CMK (cell line): ENCODE measurements at regions not wholly inside any gene's neighbourhood (a gene's known extent, or its start where the extent isn't known, plus 50 kb on each side); places are given as distances from the start of the nearest gene placed in this dataset.

Source experiments
- DNase-seq: peaks from one replicate; pipeline ENCODE4 v3.0.0-alpha.2; 2010; ENCODE audit warnings: low read depth

GRCh38 chr13:22092791-22093560 lies 422.1 kb downstream of the FGF9 start:
- DNase-seq, result no peak

DNA sequence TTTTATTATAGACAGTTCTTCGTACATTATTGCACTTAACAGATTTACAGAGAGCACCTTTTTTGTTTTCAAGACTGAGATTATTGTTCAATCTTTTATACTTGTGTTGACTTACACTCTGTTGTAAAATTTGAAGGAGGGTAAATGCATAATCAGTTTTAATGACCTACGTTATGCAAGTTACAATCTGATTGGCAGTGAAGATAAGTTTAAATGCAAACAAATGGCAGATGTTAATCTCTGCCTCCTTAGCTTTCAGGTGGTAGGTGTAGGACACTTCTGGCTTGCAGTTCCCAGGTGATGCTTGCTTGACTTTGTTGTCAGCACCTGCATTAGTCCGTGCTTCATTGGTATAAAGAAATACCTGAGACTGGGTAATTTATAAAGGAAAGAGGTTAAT lies 424.9 kb downstream of the FGF9 start:
- no peak for DNase-seq

DNA sequence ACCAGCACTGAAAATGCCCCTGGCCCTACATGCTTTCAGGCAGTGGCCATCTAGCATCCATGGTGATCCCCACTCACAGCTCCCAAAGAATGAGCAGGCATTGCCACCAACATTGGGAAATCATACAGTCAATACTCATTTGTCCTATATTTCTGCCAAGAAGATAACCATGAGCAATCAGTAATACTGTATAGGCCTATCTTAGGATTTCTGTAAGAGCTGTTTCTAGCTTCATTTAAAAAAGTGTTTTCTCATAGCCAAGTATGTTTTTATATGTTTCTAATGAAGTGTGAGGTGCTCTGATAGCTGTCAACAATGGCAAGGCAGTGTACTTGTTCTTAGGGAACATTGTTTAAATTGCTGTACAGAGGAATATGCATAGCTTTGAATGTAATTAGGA lies 428.7 kb downstream of the FGF9 start:
- no peak for DNase-seq

DNA sequence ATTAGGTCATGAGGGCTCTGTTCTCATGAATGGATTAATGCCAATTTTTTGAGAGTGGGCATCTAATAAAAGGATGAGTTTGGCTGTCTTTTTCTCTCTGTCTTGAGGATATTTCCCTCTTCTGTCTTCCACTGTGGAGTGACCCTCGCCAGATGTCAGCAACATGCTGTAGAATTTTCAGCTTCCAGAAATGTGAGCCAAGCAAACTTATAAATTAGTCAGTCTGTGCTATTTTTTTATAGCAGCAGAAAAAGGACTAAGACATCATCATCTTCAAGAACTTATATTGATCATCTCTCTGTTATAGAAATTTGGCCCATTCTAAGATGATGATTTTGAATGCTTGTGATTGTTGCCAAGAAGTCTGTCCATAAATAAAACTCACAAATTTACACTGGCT lies 431.4 kb downstream of the FGF9 start:
- DNase-seq, result no peak

GRCh38 chr13:22103046-22104027 lies 432.5 kb downstream of the FGF9 start:
- no peak for DNase-seq

DNA sequence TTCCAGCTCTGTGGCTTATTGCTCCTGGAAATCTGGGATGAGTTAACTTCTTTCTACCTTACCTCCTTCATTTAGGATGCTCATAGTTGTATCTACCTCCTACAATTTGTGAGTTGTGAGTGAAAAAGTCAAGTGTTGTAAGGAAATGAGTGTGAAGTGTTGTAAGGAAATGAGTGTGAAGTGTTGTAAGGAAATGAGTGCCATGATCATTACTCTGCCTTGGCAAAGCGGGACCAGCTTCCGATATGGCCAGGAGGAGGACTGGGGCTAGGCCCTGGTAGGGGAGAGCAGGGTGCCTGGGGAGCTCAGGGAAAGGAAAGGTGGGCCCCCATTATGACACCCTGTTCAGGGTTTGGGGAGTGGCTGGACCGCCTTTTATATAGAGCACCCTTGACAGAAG lies 435.2 kb downstream of the FGF9 start:
- DNase-seq, result no peak

GRCh38 chr13:22107549-22107948 lies 436.7 kb downstream of the FGF9 start:
- DNase-seq, result no peak

DNA sequence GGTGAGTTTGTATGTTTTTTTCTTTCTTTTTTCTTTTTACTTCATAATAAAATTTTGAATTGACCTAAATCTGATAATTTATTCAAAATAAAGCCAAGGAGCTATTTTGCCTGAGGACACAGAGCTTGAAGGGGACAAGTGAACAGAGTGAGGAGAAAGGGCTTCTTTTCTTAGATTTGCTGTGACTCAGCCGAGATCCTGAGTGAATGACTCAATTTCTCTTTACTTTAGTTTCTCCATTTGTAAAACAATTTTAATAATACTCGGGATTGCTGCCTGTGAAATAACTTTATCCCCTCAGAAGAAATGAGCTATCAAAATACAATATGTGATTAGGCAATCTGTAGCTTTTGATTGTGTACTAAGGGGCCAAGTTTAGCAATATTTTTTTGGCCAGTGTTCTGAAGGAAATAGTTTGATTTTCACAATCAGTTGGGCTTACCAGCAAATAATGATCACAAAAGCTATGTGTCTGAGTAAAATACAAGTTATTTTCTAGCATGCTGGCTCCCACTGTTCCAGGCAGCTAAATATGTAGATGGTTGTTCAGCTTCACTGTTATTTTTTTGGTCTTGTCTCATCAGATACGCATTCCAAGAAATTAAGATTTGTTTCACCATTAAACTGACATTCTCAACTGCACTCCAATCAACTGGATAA lies 437.5 kb downstream of the FGF9 start:
- no peak for DNase-seq

- DNase-seq, result no peak
These were observed 438.1 kb downstream of the FGF9 start for GRCh38 chr13:22108979-22109378.

DNA sequence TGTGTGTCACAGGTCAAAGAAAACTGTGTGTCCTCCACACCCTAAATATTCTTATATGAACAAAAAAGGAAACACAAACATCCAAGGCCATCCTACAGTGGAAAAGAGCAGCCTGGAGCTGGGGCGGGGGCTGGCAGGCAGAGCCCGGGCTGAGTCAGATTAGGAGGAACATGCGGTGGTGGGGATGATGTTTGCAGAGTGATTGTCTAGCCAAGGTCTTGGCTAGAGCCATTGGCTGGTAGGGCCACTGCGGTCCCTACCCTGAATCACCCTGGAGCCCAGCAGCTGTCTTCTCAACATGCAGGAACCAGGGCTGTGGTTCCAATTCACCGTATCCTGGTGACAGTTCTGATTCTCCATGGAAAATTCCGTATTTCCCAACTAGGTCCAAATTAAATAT lies 439.5 kb downstream of the FGF9 start:
- no peak for DNase-seq

- DNase-seq, result no peak
These were observed 440.4 kb downstream of the FGF9 start for GRCh38 chr13:22111152-22111783.

GRCh38 chr13:22111961-22112360 lies 441.1 kb downstream of the FGF9 start:
- DNase-seq, result no peak

- DNase-seq, result no peak
These were observed 442.3 kb downstream of the FGF9 start for GRCh38 chr13:22112956-22113745.

DNA sequence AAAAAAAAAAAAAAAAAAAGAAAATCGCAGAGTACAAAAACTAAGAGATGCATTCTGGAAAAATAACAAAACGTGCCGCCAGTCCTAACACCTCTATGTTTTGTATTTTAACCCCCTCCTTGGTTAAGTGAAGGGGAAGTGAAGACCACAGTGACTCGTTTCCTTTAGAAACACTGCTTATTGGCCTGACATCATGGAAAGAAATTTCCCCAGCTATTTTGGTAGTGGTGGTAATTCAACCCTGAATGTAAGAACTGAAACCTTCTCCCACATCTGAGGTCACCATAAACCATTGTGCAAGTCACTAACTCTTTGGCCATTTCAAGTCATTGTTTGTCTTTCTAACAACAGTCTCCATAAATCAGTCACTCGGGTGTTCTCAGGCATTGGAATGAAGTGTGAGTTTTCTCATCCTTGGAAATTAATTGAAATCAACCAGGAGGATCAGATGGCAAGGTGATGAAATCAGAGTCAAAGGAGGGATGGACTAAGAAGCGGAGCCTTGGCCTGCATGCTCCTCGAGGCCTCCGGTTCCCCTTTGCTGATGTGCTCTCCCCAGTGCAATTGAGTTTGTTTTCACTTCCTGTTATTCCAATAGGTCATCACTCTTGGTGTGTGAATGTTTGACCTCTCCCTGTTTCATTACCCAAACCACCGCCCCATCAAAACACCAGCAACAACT lies 443.9 kb downstream of the FGF9 start:
- no peak for DNase-seq

DNA sequence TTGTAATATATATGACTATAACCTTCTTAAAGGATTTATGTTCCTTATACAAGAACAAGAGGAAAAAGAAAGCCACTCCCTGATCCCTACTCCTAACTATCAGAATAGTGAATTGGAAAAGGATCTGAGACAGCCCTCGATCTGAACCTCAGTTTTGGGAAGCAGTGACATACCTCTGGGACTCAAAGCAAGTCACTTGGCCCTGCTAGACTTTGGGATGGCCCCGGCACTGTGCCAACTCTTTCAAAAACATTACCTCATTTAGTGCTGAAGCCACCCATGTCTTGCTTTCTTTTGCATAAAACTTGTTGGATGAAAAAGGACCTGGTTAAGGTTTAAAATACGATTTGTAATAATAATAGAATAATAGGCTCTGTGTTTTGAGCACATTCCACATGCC lies 447.3 kb downstream of the FGF9 start:
- no peak for DNase-seq

GRCh38 chr13:22120646-22121045 lies 449.8 kb downstream of the FGF9 start:
- DNase-seq, result no peak

GRCh38 chr13:22121146-22121739 lies 450.4 kb downstream of the FGF9 start:
- DNase-seq, result no peak

DNA sequence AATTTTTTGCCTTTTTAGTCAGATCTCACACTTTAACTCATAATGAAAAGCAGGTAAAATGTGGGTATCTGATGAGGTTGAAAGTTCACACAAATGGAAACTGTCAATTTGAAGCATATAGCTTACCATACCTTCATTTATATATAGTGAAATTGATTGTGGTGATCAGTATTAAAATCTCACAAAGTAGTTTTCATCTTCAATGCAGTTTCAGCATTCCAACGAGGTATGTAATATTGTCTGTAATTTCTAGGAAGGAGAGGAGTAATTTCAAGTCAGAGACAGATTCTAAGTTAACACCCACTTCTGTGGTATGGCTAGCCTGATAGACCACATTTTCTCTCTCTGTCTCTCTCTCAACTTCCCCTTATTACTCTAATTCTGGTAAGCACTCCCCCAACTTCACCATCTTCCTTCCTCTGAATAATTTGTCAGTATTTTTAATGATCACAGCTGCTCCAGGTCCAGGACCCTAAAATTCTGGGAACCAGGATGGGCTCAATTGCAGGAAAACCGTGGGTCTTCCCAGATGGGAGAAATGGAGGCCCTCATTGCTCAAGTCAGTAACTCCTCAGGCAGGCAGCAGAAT lies 455.7 kb downstream of the FGF9 start:
- no peak for DNase-seq

- DNase-seq, result no peak
These were observed 456.6 kb downstream of the FGF9 start for GRCh38 chr13:22127277-22128164.
